ENCODE measurements at regions not wholly inside any gene's neighbourhood (a gene's known extent, or its start where the extent isn't known, plus 50 kb on each side); places are given as distances from the start of the nearest gene placed in this dataset.

DNA sequence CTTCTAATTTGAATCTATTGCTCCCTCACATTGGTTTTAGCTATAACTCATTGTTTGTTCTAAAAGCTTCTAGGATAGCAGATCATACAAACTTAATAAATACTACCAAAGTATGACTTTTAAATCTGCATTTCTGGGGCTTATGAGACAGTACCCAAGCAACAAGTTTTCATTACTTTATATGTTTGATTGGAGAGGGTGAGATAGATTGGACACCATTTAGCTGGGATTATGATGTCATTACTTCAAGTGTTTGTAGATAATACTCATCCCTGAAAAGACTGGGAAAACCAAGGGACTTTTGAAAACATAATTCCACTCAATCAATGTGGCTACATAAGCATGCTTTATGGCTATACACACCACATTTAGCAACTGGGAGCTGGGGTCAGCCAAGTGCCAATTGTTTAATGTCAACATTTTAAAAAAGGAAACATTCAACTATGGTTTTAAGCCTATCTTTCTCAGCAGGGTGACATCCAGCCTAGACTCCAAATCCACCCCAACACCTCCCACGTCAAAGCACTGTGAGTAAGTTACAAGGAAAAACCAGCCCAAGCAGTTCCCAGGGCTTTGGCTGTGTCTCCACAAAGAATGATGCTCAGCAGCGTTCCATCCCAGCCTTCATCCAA, 119.9 kb downstream of the ETAA1 start:
- no peak for DNase-seq

DNA sequence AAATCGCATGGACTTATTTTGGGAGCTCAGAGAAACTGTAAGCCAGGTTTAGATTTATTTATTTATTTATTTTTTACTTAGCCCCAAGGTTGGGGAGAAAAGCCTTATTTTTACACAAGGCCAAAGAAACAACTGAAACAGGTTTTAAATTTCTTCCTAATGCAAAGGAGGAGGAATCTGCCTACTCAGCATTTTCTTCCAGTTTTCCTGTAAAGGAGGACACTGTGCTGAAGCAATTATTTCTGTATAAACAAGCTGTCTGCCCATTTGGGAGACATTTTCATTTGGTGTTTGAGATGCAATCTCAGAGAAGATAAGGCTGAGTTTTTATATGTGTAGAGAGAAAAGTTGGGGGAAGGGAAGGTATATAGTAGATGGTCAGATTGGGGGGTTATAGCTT, 125.0 kb downstream of the ETAA1 start:
- DNase-seq: no peak

DNA sequence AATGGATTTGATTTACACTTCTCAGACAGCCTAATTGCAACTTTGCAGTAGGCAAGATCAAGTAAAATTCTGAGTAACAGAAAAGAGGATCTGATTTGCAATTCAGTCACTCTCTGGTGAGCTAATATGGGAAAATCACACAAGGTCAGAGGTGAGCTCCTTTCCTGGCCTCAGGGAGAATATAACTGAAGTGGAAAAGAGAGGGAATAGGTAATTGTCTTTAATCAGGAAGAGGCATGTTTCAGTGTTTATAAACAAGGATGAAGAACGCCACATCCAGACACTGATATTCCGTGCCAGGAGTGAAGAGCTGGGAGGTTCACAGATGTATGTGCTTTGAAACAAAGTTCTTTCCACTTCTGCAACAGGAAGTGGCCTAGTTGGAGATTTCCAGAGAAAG, 127.1 kb downstream of the ETAA1 start:
- DNase-seq: no peak

DNA sequence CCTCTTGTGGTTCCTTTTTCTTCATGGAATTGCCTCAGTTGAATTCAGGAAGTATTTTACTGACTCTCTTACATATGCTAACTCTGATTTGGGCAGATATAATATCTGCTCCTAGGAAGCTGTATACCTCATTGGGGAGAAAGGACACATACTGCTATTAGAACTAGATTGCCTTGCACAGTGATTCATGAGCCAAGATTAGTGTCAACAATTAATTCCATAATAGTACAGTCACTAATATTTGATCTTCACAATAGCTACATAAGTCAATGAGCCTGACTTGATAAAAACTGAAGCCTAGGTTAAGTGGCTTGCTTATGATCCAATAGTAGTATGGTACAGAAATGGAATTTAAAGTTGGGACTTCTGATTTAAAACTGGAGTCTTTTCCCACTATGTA, 127.6 kb downstream of the ETAA1 start:
- no peak for DNase-seq

DNA sequence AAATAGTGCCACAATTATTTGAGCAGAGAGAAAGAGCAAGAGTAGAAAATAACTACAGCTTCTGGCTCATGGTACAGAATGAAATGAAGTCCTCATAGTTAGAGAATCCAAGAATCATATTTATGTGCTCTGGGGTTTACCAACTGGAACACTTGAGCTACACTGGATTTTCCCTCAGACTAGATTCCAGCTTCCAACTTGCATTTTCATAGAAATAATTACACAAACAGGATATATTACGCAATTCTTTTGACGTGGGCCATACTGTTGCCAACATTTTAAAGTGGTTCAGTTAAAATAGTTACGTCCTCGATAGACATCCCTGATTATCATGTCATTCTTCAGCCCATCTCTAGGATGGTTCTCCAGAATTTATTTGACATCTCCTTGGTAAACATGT, 129.2 kb downstream of the ETAA1 start:
- no peak for DNase-seq

DNA sequence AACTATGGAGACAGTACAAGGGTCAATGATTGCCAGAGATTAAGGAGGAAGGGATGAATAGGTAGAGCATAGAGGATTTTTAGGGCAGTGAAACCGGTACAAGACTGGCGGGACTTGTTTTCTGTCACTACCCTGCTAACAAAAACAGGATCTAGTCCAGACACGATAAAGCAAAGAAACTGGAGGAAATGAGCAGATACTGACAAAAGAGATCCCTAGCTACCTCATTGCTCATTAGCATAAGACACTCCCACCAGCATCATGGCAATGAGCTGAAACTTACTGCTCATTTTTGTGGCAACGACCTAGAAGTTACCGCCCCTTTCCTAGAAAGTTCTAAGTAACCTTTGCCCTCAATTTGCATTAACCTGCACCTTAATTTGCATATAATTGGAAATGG, 131.2 kb downstream of the ETAA1 start:
- no peak for DNase-seq

DNA sequence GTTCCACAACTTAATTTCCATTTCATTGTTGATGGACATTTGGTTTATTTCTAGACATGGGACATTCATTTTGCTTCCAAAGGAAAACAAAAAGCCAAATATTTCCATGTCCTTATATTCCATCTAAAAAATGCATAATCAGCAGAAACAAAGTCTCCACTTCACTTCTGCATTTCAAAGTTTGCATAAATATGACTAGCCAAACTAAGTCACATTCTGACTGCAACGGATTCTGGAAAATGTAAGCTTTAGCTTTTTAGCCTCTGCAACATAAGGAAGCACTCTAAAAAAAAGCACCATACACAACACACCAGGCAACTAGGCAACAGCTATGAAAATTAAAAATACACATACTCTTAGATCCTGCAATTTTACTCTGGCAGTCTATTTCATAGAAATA, 135.3 kb downstream of the ETAA1 start:
- no peak for DNase-seq

DNA sequence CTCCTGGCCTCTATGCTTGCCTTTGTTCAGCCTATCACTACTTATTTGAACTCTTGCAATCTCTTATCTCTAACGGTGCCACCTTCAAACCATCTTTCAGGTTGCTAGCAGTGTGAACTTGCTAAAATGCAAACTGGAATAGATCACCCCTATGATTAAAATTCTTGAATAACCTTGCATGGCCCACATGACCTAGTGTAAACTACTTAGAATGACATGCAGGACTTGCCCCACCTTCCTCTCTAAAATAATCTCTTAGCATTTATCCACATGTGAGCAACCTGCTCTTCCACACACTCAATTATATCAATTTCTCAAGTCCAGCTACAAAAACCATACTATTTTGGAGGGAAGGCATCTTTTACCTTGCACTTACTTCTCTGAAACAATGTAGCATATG, 137.6 kb downstream of the ETAA1 start:
- no peak for DNase-seq

DNA sequence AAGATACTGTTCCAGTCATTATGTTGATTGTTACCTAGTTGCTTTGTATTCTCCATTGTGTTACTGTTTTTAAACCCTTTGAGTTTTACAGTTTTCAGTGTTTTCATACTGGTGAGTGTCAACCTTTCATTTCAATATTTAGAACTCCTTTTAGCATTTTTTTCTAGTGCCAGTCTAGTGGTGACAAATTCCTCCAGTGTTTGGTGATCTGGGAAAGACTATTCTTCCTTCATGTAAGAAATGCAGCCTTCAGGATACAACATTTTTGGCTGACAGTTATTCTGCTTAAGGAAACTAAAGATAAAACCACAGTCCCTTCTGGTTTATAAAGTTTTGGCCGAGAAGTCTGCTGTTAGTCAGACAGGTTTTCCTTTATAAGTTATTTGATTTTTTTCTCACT, 143.8 kb downstream of the ETAA1 start:
- no peak for DNase-seq

DNA sequence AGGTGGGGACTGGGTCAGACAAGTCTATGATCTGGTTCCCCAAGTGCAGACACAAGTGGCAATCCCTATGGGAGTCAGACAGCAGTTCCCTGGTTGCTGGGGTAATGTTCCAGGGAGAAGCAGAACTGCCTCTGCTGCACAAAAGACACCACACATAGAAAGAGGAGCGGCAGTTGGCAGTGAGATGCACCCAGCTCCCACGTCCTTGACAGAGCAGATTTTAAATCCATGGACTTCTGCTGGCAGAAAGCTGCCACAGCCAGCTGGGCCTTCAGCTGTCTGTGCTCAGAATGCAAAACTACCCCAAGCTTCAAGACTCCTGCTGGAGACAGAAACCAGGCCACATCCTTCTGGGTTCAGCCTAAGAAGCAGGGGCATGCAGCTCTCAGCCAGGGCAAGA, 147.2 kb downstream of the ETAA1 start:
- no peak for DNase-seq

DNA sequence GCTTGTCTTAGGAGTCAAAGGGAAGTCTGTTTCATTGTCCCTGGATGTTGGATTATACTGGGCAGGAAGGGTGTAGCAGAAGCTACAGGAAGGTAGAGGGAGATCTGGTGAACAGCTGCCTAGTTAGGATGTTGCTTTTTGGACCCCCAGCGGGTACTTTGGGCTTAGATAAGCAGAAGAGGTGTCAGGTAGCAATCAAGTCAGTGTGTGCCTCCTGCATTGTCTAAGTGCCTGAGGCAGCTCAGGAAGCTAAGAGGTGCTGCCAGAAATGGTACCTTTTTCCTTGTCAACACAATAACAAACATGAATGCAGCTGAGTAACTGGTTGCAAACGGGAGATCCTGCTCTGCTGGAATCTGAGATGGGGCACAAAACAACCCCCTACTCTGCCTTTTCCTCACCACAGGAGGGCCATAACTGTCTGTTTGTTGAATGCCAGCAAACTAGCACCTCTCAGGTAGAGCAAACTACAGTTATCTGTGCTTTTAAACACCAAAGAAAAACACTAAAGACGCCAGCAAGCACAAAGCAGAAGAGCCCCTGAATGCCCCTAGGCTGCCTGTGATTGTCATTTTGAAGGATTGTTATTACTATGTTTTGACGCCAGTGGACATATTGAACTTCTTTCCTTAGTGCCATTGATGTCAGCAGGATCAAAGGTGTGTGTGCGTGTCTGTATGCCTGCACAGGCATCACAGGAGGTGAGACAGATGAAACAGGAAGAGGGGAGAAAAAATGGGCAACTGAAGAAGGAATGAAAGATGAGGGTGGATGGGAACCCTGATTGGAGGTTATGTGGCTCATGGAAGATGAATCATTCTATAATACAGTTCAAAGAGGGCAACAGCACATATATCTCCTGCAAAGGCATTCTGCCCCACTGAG, 151.4 kb downstream of the ETAA1 start:
- DNase-seq: no peak

DNA sequence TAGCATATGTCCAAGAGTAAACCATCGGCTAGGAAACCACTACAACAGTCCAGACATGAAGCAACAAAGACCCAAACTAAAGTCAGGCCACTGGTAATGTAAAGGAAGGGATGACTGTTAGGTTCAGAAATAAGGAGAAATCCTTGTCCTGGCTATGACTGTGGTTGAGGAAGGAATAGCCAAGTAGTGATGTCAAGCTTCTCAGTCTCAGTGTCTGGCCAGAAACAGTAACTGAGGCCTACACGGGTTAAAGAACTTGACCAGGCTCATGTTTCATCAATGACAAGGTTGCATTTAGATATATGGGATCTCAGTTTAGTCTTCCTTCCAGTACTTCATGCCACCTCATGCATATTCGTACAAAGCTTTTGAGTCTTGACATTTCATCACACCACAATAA, 162.0 kb downstream of the ETAA1 start:
- DNase-seq: no peak

DNA sequence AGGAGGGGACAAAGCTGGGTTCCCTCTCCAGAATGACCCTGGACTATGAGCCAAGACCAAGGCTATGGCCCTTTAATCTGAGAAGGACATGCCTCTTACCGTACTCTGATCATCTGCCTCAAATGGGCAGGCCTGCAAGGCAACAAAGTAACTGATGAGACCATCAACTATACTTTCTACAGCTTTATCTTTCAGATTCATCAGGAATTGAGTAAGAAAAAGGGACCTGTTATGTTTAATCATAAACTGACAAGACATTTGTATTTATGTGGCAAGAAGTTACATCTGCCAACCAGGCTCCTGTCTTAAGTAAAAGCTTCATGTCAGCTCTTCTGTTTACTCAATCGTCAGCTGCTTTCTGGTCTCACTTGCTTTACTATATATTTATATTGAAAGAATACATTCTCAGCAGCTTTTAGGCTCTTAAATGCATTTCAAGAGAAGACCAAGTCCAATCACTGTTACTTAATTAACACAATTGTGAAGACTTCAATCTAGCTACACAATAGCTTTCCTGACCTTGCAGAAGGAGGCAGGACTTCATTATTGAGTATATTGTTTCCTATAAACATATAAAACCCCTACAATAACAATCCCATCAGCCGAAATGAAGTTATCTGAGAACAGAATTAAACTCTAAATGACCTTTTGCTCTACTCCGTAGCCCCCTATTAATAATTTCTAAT, 163.8 kb downstream of the ETAA1 start:
- DNase-seq: no peak

DNA sequence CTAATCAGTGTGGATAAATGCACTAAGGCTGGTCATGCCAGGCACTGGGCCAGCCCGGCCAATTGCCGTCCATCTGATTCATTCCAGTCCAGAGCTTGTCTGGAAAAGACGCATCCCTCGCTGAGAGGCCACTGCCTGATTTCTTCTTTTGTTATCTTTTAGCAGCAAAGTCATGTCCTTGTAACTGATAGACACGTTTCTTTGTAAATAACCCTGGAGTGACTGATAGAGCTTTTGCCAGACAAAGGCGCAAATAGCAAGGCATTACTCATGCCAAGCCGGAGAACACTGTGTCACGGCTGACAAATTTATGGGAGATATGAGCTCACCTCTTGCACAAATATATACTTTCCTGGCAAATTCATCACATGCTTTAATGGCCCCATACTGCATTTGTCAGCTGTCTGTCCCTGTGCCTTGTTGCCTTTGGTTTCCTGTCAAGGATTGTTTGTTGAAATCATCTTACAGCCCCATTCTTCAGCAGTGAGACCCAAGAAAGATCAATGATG, 164.4 kb downstream of the ETAA1 start:
- DNase-seq: no peak

DNA sequence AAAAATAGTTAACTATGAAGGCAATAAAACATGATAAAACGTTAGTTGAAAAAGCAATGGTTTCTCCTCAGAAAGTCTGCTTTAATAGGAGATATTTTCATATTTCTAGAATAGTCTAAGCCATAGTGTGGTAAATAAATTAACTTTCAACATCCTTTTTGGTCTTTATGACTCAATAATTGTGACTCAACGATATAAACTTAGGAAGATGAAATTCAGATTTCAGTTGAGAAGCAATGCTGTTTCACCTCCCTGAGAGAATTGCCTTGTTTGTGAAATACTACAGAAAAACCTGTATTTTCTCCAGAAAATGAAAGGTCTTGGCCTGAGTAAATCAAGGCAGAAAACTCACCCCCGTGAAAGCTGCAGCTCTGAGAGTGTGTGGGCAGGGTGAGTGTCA, 166.9 kb downstream of the ETAA1 start:
- no peak for DNase-seq

DNA sequence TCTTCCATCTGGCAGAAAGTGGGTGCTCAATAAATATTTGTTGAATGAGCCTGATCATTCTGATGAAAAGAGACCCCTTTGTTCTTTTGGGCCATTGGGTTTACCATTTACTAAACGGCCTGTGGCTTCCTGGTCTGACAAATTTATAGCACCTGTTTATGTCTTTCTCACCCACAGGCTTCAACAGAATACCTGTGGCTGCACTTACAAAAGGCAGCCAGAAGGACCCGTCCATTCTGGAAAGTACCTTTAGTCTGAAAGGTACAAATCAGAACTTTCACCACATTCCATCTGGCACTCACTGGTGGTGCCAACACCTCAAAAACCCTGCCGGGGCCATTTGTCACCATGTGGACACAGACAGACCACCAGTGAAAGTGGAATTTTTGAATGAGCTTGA, 167.5 kb downstream of the ETAA1 start:
- DNase-seq: no peak

DNA sequence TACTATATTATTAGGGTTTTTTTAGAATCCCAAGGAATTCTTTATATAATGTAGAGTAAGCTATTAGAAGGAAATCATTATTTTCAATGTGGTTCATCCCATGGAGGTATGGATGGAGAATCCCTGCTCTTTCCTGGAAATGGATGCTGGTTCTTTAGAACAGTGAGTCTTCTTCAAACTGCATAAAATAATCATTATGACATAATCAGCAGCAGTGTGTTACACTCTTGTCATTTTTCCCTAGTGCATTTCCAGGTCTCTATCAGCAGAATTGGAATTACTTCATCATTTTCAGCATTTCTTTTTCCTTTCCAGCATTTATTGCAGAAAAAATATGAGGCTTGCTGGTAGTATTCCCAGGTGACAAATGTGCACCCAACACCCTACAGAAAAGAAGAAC, 168.1 kb downstream of the ETAA1 start:
- DNase-seq: no peak

DNA sequence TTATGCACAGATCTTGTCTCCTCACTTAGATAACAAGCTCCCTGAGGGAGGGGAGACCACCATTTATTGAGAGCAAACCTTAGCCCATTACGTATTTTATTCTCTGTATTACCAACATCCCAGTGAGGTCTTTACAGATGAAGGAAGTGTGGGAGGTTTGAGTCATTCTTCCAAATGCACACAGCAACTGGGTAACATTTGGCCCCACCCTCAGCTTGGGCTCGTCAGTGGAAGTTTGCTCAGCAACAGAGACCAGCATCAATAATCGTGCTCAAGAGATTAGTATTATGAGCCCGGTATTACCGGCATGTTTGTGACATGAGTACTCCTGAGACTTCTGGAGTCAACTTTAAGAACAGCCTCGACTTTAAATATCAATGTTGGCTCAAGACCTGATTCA, 168.6 kb downstream of the ETAA1 start:
- DNase-seq: no peak

DNA sequence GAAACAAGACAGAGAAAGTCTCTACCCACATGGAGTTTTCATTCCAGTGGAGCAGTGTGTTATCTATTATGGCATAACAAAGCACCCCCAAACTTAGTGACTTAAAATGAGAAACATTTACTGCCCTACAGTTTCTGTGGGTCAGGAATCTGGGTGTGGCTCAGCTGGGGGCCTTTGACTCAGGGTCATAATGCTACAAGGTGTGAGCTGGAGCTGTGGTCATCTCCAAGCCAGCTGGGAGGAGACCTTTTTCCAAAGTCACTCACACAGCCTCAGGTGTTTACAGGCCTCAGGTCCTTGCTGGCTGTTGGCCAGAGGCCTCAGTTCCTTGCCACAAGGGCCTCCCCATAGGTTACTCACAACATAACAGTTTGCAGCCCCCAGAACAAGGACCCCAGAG, 169.2 kb downstream of the ETAA1 start:
- no peak for DNase-seq

DNA sequence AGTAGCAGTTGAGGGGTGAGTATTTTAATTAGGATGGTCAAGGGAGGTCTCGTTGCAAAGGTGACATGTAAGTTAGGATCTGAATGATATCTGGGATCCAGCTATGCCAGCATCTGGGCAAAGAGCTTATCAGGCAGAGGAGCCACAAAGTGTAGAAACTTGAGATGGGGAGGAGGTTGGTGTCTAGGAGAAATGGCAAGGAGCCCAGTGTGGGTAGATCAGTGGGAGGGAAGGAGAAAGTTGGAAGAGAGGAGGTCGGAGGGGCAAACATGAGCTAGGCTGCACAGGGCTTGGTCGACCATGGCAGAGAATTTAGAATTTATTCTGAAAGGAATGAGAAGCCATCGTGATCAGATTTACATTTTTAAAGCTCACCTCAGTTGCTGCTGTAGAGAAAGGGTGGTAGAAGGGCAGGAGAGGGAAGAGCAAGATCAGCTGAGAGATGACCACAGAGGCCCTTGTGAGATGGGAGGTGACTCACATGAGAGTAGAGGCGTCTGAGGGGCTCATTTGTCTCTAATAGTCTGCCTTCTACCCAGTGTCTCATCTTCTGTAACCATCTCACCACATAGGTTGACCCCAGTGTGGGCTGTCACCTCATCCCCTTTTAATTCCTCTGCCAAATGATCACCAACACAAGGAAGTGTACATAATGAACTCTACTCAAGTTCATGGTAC, 170.0 kb downstream of the ETAA1 start:
- DNase-seq: no peak

DNA sequence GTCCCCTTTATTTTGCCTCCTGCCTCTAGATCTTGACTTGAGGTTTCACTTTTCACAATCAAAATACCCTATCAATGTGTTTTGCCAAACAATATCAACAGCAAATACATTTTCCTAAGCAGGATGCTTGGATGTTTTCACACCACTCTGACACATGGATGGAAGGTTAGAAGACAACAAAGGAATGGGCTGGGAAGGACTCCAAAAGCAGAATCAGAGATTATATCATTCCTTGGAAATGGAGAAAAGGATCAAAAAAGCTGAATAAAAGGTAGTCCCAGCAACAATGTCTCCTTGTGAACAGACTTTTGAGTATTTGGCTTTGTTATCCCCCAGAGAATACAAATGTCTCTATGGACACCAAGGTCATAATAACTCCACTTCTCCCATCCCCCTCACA, 170.8 kb downstream of the ETAA1 start:
- no peak for DNase-seq

DNA sequence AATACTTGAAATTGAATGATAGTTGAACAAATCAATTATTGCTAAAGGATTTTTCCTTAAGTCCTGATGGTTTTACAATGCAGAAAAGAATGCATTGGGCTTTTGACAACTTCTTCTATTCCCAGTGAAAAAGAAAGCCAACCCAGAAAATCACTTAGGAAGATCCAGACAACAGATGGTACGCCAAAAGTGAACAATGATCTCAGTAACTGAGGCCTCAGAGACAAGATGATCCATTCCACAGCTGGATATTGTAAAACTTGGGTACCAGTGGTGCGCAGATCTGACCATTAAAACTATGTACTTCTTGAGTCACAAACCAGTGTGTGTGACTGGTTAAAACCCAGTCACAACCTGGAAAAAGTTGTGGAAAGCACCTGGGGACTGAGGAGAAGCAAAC, 173.5 kb downstream of the ETAA1 start:
- DNase-seq: no peak

Measured in KG1 (cell line).